IMR-90 (cell line): ENCODE measurements at regions not wholly inside any gene's neighbourhood (a gene's known extent, or its start where the extent isn't known, plus 50 kb on each side); places are given as distances from the start of the nearest gene placed in this dataset.

Experiments used
- ATAC-seq: fragments of 200-7000 bp; cut with Tn5 transposase; 2 replicates; pipeline ENCODE4 v1.9.1; 2020; ENCODE audit warnings: low read depth, mild to moderate bottlenecking, moderate library complexity
- BruUV-seq: library from RNA; stranded (reverse); fragments of 400-500 nt; replicated peaks from 2 replicates; lab custom pipeline; 2021; lab: Mats Ljungman, UMichigan
- CTCF ChIA-PET: fragments of 300-600 bp; formaldehyde crosslinking; extraction: SDS; loops from one replicate; lab custom pipeline; 2021; ENCODE audit warnings: antibody characterized with exemption; lab: Yijun Ruan, JAX
- POLR2A ChIA-PET: fragments of 300-600 bp; sonication (Branson Sonifier 250); formaldehyde crosslinking; loops from one replicate; lab custom pipeline; 2022; ENCODE audit warnings: antibody characterized with exemption; ENCODE audit not compliant: unreplicated experiment; lab: Charles Lee
- DNase-seq: peaks from one replicate; pipeline ENCODE4 v3.0.0; 2013
- H2AFZ ChIP-seq: replicated peaks from 2 replicates; pipeline ENCODE3; 2013; ENCODE audit warnings: low read length, mild to moderate bottlenecking; ENCODE audit not compliant: poor library complexity
- H2AK5ac ChIP-seq: 2 replicates; pipeline ENCODE4 v1.6.1; 2013; ENCODE audit warnings: low read depth, low read length, inconsistent platforms
- H2AK9ac ChIP-seq: replicated peaks from 2 replicates; pipeline ENCODE3; 2013; ENCODE audit warnings: mild to moderate bottlenecking, low read depth, low read length, moderate library complexity; ENCODE audit not compliant: poor library complexity
- H2BK120ac ChIP-seq: 2 replicates; pipeline ENCODE4 v1.6.1; 2013; ENCODE audit warnings: low read depth, low read length, inconsistent platforms
- H2BK15ac ChIP-seq: 3 replicates; pipeline ENCODE4 v1.6.1; 2013; ENCODE audit warnings: low read depth, low read length, inconsistent platforms
- H2BK20ac ChIP-seq: 2 replicates; pipeline ENCODE4 v1.6.1; 2013; ENCODE audit warnings: low read depth, mild to moderate bottlenecking, inconsistent platforms, low read length, moderate library complexity
- H2BK5ac ChIP-seq: 2 replicates; pipeline ENCODE4 v1.6.1; 2013; ENCODE audit warnings: mild to moderate bottlenecking, low read depth, low read length, inconsistent platforms; ENCODE audit not compliant: poor library complexity, severe bottlenecking
- H3K14ac ChIP-seq: replicated peaks from 2 replicates; pipeline ENCODE4 v1.6.1; 2013; ENCODE audit warnings: low read depth, low read length, inconsistent platforms
- H3K18ac ChIP-seq: 2 replicates; pipeline ENCODE4 v1.6.1; 2013; ENCODE audit warnings: low read depth, low read length, control low read depth
- H3K23ac ChIP-seq: 2 replicates; pipeline ENCODE4 v1.6.1; 2013; ENCODE audit warnings: low read depth, low read length, inconsistent platforms
- H3K27ac ChIP-seq: 2 replicates; pipeline ENCODE4 v1.5.1; 2013; ENCODE audit warnings: mild to moderate bottlenecking, control low read depth, low read length; ENCODE audit not compliant: insufficient read depth
- H3K27me3 ChIP-seq: 2 replicates; pipeline ENCODE4 v1.6.1; 2013; ENCODE audit warnings: low read length; ENCODE audit not compliant: control insufficient read depth, insufficient read depth
- H3K36me3 ChIP-seq: 2 replicates; pipeline ENCODE4 v1.6.1; 2013; ENCODE audit warnings: low read length, mixed read lengths; ENCODE audit not compliant: control insufficient read depth, insufficient read depth
- H3K4ac ChIP-seq: 2 replicates; pipeline ENCODE4 v1.6.1; 2013; ENCODE audit warnings: low read depth, low read length, inconsistent platforms
- H3K4me1 ChIP-seq: 2 replicates; pipeline ENCODE4 v1.6.1; 2013; ENCODE audit warnings: low read length, mixed read lengths; ENCODE audit not compliant: control insufficient read depth, insufficient read depth
- H3K4me2 ChIP-seq: 2 replicates; pipeline ENCODE4 v1.6.1; 2013; ENCODE audit warnings: low read depth, mild to moderate bottlenecking, control low read depth, low read length, moderate library complexity
- H3K4me3 ChIP-seq: 2 replicates; pipeline ENCODE4 v1.5.1; 2013; ENCODE audit warnings: low read depth, mild to moderate bottlenecking, control low read depth, low read length, moderate library complexity; ENCODE audit not compliant: insufficient read depth
- H3K56ac ChIP-seq: 2 replicates; pipeline ENCODE4 v1.6.1; 2013; ENCODE audit warnings: low read length, inconsistent platforms; ENCODE audit not compliant: insufficient read depth; ENCODE audit errors: extremely low read depth
- H3K79me1 ChIP-seq, 2 experiments: 2 replicates each; pipeline ENCODE4 v1.6.1; 2013; ENCODE audit warnings: low read length in 2 of 2, inconsistent platforms in 1 of 2, low read depth in 1 of 2
- H3K9ac ChIP-seq: 2 replicates; pipeline ENCODE4 v1.6.1; 2013; ENCODE audit warnings: low read depth, low read length, control low read depth
- H3K9me1 ChIP-seq: 2 replicates; pipeline ENCODE4 v1.6.1; 2013; ENCODE audit warnings: low read length, inconsistent platforms; ENCODE audit not compliant: insufficient read depth
- H3K9me3 ChIP-seq: 2 replicates; pipeline ENCODE4 v1.6.1; 2013; ENCODE audit warnings: low read length; ENCODE audit not compliant: control insufficient read depth, insufficient read depth
- H4K20me1 ChIP-seq: 2 replicates; pipeline ENCODE4 v1.6.1; 2013; ENCODE audit warnings: low read length, inconsistent platforms; ENCODE audit not compliant: insufficient read depth
- H4K5ac ChIP-seq: 2 replicates; pipeline ENCODE4 v1.6.1; 2013; ENCODE audit warnings: mild to moderate bottlenecking, low read depth, low read length, control low read depth
- H4K8ac ChIP-seq, 2 experiments: 2 replicates each; pipeline ENCODE4 v1.6.1; 2013; ENCODE audit warnings: low read depth in 2 of 2, low read length in 2 of 2, control low read depth in 1 of 2, inconsistent platforms in 1 of 2
- H4K91ac ChIP-seq: 2 replicates; pipeline ENCODE4 v1.6.1; 2013; ENCODE audit warnings: low read depth, low read length, inconsistent platforms; ENCODE audit not compliant: insufficient read depth
- CHD1 ChIP-seq: IDR thresholded peaks from 2 replicates; pipeline ENCODE4 v1.6.1; 2012; ENCODE audit warnings: low read depth, low read length, improper control_type of control experiment
- MAFK ChIP-seq: IDR thresholded peaks from 2 replicates; pipeline ENCODE4 v1.6.1; 2012; ENCODE audit warnings: low read depth, low read length, improper control_type of control experiment
- NFE2L2 ChIP-seq: fragments of 150-350 bp; IDR thresholded peaks from 2 replicates; pipeline ENCODE4 v1.6.1; 2016; ENCODE audit warnings: low read depth, mild to moderate bottlenecking, low read length
- WGBS, 2 experiments: methylation state at CpG; one replicate each; pipeline versions ENCODE4 v1.1.5 to v1.1.7; 2013; ENCODE audit warnings: missing lambda C conversion rate in 2 of 2; ENCODE audit not compliant: insufficient read length in 1 of 2; ENCODE audit errors: extremely low coverage in 2 of 2; 5-methylcytosine and 5-hydroxymethylcytosine counted together
- dilution Hi-C: fragments of 300-500 bp; cut with HindIII; formaldehyde crosslinking; loops from one replicate; pipeline ENCODE4 v1.14.3; 2018; ENCODE audit warnings: low sequenced_read_pairs; ENCODE audit not compliant: unreplicated experiment
- in situ Hi-C: fragments of 300-500 bp; cut with MboI; formaldehyde crosslinking; loops from 3 replicates; pipeline ENCODE4 v1.14.3; 2019; ENCODE audit warnings: low sequenced_read_pairs, inconsistent platforms, mixed read lengths
- intact Hi-C: fragments of 100-400 bp; cut with micrococcal nuclease; formaldehyde crosslinking; loops from 2 replicates; pipeline ENCODE4 v1.10.0; 2022

- Histone ChIP-seq H4K20me1 (no peaks in the 10 kb centered on the region), H3K36me3 (no peaks in the 10 kb centered on the region), H3K23ac (peak overlapping the region; percentile 65), H2BK5ac (no peak overlapping the region), H2AK5ac (peak overlapping the region; percentile 49), H2AFZ (peak overlapping the region; percentile 34), H3K18ac (no peak overlapping the region), H3K27me3 (no peaks in the 10 kb centered on the region), H3K56ac (no peak overlapping the region), H3K4ac (peak overlapping the region; percentile 71), H3K4me1 (peaks cover 4% of the 10 kb centered on the region; the same call in 1 of the 2 replicates), H3K4me3 (no peak overlapping the region), H4K91ac (peak overlapping the region; percentile 32; the same call in 1 of the 2 replicates), H3K14ac (0 out of 2 replicates have a peak overlapping the region, but pooled peaks have one; percentile 12), H3K9ac (no peak overlapping the region), H3K79me1 (no peaks in the 10 kb centered on the region), H4K8ac (peak overlapping the region in 1 of 2 experiments; percentile 28; a peak in 2 of 4 replicates), H3K9me1 (0 out of 2 replicates have a peak, but pooled peaks cover 8% of the 10 kb centered on the region), H2AK9ac (no peak overlapping the region), H2BK15ac (peak overlapping the region; percentile 91; the same call in 2 of the 3 replicates), H3K4me2 (no peak overlapping the region), H3K9me3 (no peaks in the 10 kb centered on the region; the same call in 1 of the 2 replicates), H2BK20ac (peak overlapping the region; percentile 72), H2BK120ac (peak overlapping the region; percentile 73), H4K5ac (no peak overlapping the region), H3K27ac (no peak overlapping the region)
- DNase-seq = no peak
- TF ChIP-seq MAFK = no peak
- no peak for TF ChIP-seq NFE2L2
- TF ChIP-seq CHD1 = no peak
- CTCF ChIA-PET = interaction anchor here (0.7 to 1.2 kb wide), 2 partner anchors 9 to 62 kb away, joined by 3 to 4 read pairs; no protein-coding TSS in a partner anchor
- WGBS, 2 experiments = no CpG with 5 or more reads among the region's 1 CpG
- in situ Hi-C loops (no loop called here), dilution Hi-C loops (no loop called here), intact Hi-C loops (loop anchor here (10.0 kb wide), 2 partner anchors 216 to 396 kb away; partner anchors contain the start of gene POSTN)
- ATAC-seq = no peak
- BruUV-seq = no TSS peak
- POLR2A ChIA-PET = no interaction called here
Measured at GRCh38 chr13:37198629-37199028, 93.2 kb upstream of the CSNK1A1L start.
